SK-N-SH (cell line): ENCODE measurements at regions not wholly inside any gene's neighbourhood (a gene's known extent, or its start where the extent isn't known, plus 50 kb on each side); places are given as distances from the start of the nearest gene placed in this dataset.

Experiments used
- CTCF ChIA-PET: fragments of 300-600, 350-600 bp; formaldehyde crosslinking; extraction: SDS; loops from one replicate; lab custom pipeline; 2021; lab: Yijun Ruan, JAX
- POLR2A ChIA-PET: fragments of 350-600 bp; sonication (Branson Sonifier 250); formaldehyde crosslinking; extraction: SDS; loops from one replicate; lab custom pipeline; 2020; ENCODE audit warnings: antibody characterized with exemption, inconsistent platforms; lab: Yijun Ruan, JAX
- DNase-seq: peaks from one replicate; pipeline ENCODE4 v3.0.0; 2012
- H2AFZ ChIP-seq: fragments of 200-600 bp; sonication (generic); 2 replicates; pipeline ENCODE4 v1.8.1; 2016; ENCODE audit warnings: antibody characterized with exemption, mild to moderate bottlenecking, low read depth
- H3F3A ChIP-seq: fragments of 200-600 bp; sonication (generic); replicated peaks from 2 replicates; pipeline ENCODE3; 2016; ENCODE audit warnings: antibody characterized with exemption, mild to moderate bottlenecking; ENCODE audit not compliant: insufficient read depth
- H3K27ac ChIP-seq, 2 experiments: fragments of 200-500 bp in 1 of 2; fragments of 200-600 bp in 1 of 2; sonication (Bioruptor generic) in 1 of 2; sonication (generic), shearing (Covaris generic) in 1 of 2; 2 replicates each; pipeline versions ENCODE4 v1.5.1 to v1.6.1; 2014 to 2016; ENCODE audit warnings: low read depth in 2 of 2, inconsistent platforms in 1 of 2, low read length in 1 of 2, mild to moderate bottlenecking in 1 of 2, mixed read lengths in 1 of 2
- H3K27me3 ChIP-seq: fragments of 200-600 bp; sonication (generic), shearing (Covaris generic); 2 replicates; pipeline ENCODE4 v1.6.1; 2016; ENCODE audit warnings: mixed run types; ENCODE audit not compliant: insufficient read depth
- H3K36me3 ChIP-seq, 2 experiments: fragments of 200-500 bp in 1 of 2; fragments of 200-600 bp in 1 of 2; sonication (Bioruptor generic) in 1 of 2; sonication (generic) in 1 of 2; replicated peaks in 1 of 2; 2 replicates each; pipeline versions ENCODE3 to v1.5.1; 2014 to 2016; ENCODE audit warnings: low read length in 1 of 2, mild to moderate bottlenecking in 1 of 2; ENCODE audit not compliant: insufficient read depth in 2 of 2, control insufficient read depth in 1 of 2
- H3K4me1 ChIP-seq, 2 experiments: fragments of 200-500 bp in 1 of 2; fragments of 200-600 bp in 1 of 2; sonication (Bioruptor generic) in 1 of 2; sonication (generic), shearing (Covaris generic) in 1 of 2; 2 replicates each; pipeline versions ENCODE4 v1.5.1 to v1.6.1; 2014 to 2016; ENCODE audit warnings: low read depth in 1 of 2, low read length in 1 of 2, mixed run types in 1 of 2; ENCODE audit not compliant: insufficient read depth in 2 of 2, control insufficient read depth in 1 of 2
- H3K4me2 ChIP-seq: fragments of 200-600 bp; sonication (generic), shearing (Covaris generic); 2 replicates; pipeline ENCODE4 v1.6.1; 2017; ENCODE audit warnings: mixed run types
- H3K4me3 ChIP-seq, 2 experiments: fragments of 200-500 bp in 1 of 2; fragments of 200-600 bp in 1 of 2; sonication (Bioruptor generic) in 1 of 2; sonication (generic), shearing (Covaris generic) in 1 of 2; 2 replicates each; pipeline versions ENCODE4 v1.5.1 to v1.8.1; 2014 to 2016; ENCODE audit warnings: low read depth in 2 of 2, inconsistent platforms in 1 of 2, low read length in 1 of 2, mild to moderate bottlenecking in 1 of 2, mixed read lengths in 1 of 2, moderate library complexity in 1 of 2
- H3K79me2 ChIP-seq: fragments of 200-600 bp; sonication (generic); 2 replicates; pipeline ENCODE4 v1.8.1; 2017; ENCODE audit warnings: mild to moderate bottlenecking; ENCODE audit not compliant: insufficient read depth
- H3K9ac ChIP-seq: fragments of 200-600 bp; sonication (generic); 2 replicates; pipeline ENCODE4 v1.6.1; 2017; ENCODE audit warnings: mixed run types
- H3K9me2 ChIP-seq: fragments of 200-600 bp; sonication (generic); 2 replicates; pipeline ENCODE4 v1.6.1; 2017; ENCODE audit warnings: mixed run types
- H3K9me3 ChIP-seq: fragments of 200-600 bp; sonication (generic); 2 replicates; pipeline ENCODE4 v1.6.1; 2017; ENCODE audit warnings: mixed run types, mild to moderate bottlenecking, moderate library complexity
- H4K20me1 ChIP-seq: fragments of 200-600 bp; sonication (generic); 2 replicates; pipeline ENCODE4 v1.6.1; 2017; ENCODE audit warnings: mild to moderate bottlenecking, mixed run types; ENCODE audit not compliant: insufficient read depth
- ELF1 ChIP-seq: IDR thresholded peaks from 2 replicates; pipeline ENCODE4 v1.4.0; 2012
- EZH2phosphoT487 ChIP-seq: fragments of 200-600 bp; sonication (generic); IDR thresholded peaks from 2 replicates; pipeline ENCODE4 v1.6.1; 2017; ENCODE audit warnings: low read depth, mixed run types, mild to moderate bottlenecking, antibody characterized with exemption, moderate library complexity, borderline replicate concordance
- FOSL2 ChIP-seq: IDR thresholded peaks from 2 replicates; pipeline ENCODE4 v1.4.0; 2012; ENCODE audit warnings: low read depth, mild to moderate bottlenecking, moderate library complexity, borderline replicate concordance
- GABPA ChIP-seq: IDR thresholded peaks from 2 replicates; pipeline ENCODE4 v1.4.0; 2012; ENCODE audit warnings: low read depth, mild to moderate bottlenecking
- IRF3 ChIP-seq: fragments of 150-350 bp; IDR thresholded peaks from 2 replicates; pipeline ENCODE4 v1.6.1; 2016; ENCODE audit warnings: mild to moderate bottlenecking, low read depth, low read length
- MAX ChIP-seq: IDR thresholded peaks from 2 replicates; pipeline ENCODE4 v1.4.0; 2012; ENCODE audit warnings: low read depth
- MEF2A ChIP-seq: IDR thresholded peaks from 2 replicates; pipeline ENCODE4 v1.4.0; 2012; ENCODE audit warnings: low read depth, borderline replicate concordance
- NRF1 ChIP-seq: IDR thresholded peaks from 2 replicates; pipeline ENCODE4 v1.6.1; 2012; ENCODE audit warnings: low read depth, mild to moderate bottlenecking, low read length
- POLR2AphosphoS5 ChIP-seq: IDR thresholded peaks from 2 replicates; pipeline ENCODE4 v1.6.1; 2012; ENCODE audit warnings: low read depth, low read length
- RAD21 ChIP-seq: IDR thresholded peaks from 2 replicates; pipeline ENCODE4 v1.6.1; 2012; ENCODE audit warnings: mild to moderate bottlenecking, low read length
- REST ChIP-seq: IDR thresholded peaks from 2 replicates; pipeline ENCODE4 v1.6.1; 2012; ENCODE audit warnings: mild to moderate bottlenecking, low read depth, low read length, moderate library complexity
- SIN3A ChIP-seq: IDR thresholded peaks from 2 replicates; pipeline ENCODE4 v1.6.1; 2012; ENCODE audit warnings: low read depth, mild to moderate bottlenecking, low read length, moderate library complexity, borderline replicate concordance
- TAF1 ChIP-seq: IDR thresholded peaks from 2 replicates; pipeline ENCODE4 v1.6.1; 2012; ENCODE audit warnings: low read depth, mild to moderate bottlenecking, low read length, moderate library complexity, borderline replicate concordance
- TEAD4 ChIP-seq: IDR thresholded peaks from 2 replicates; pipeline ENCODE4 v1.4.0; 2012; ENCODE audit warnings: mild to moderate bottlenecking, borderline replicate concordance; ENCODE audit not compliant: insufficient read depth
- WGBS: methylation state at CpG from one replicate; pipeline ENCODE4 v1.1.6; 2017; ENCODE audit warnings: low lambda C conversion rate; 5-methylcytosine and 5-hydroxymethylcytosine counted together

- TF ChIP-seq REST (no peak), NRF1 (no peak), MAX (no peak), TEAD4 (no peak), RAD21 (no peak), SIN3A (no peak), GABPA (no peak), POLR2AphosphoS5 (no peak)
These were observed 303.3 kb upstream of the CELF2 start (continued) for GRCh38 chr10:10714327-10714726.

- no peak overlapping the region for H3K4me2 ChIP-seq
- H3K79me2 ChIP-seq = no peaks in the 10 kb centered on the region
- no peak overlapping the region for H3K27ac ChIP-seq
- no peaks in the 10 kb centered on the region for H3K27me3 ChIP-seq
- no peak for TF ChIP-seq REST
- no peak for TF ChIP-seq NRF1
- TF ChIP-seq TAF1 = no peak
- no peak for TF ChIP-seq ELF1
- no peak for TF ChIP-seq SIN3A
- TF ChIP-seq IRF3 = no peak
- TF ChIP-seq EZH2phosphoT487 = no peak
- no peak for TF ChIP-seq FOSL2
- TF ChIP-seq MEF2A = no peak
- H3K4me1 ChIP-seq = no peaks in the 10 kb centered on the region
- H3K9me3 ChIP-seq = no peaks in the 10 kb centered on the region; the same call in 1 of the 2 replicates
- WGBS = 23% methylated on average over 4 of the region's 4 CpGs
- no peak for DNase-seq
- no peaks in the 10 kb centered on the region for H3K9me2 ChIP-seq
- ChIA-PET POLR2A (no interaction called here), CTCF (no interaction called here)
- H3K9ac ChIP-seq = no peak overlapping the region
- H3K36me3 ChIP-seq = no peaks in the 10 kb centered on the region
- no peaks in the 10 kb centered on the region for H4K20me1 ChIP-seq
- H2AFZ ChIP-seq = no peak overlapping the region
- H3K4me3 ChIP-seq = no peak overlapping the region
- no peaks in the 10 kb centered on the region for H3F3A ChIP-seq
These were observed 300.7 kb upstream of the CELF2 start for GRCh38 chr10:10716972-10717371.
